Right renal cortex interstitium (tissue), 3 donors: ENCODE measurements at regions not wholly inside any gene's neighbourhood (a gene's known extent, or its start where the extent isn't known, plus 50 kb on each side); places are given as distances from the start of the nearest gene placed in this dataset.

Source experiments
- DNase-seq, 3 donors: peaks; one replicate each; pipeline ENCODE4 v3.0.0-alpha.2; 2013; ENCODE audit warnings: low read depth in 3 of 3, low spot score in 2 of 3

DNA sequence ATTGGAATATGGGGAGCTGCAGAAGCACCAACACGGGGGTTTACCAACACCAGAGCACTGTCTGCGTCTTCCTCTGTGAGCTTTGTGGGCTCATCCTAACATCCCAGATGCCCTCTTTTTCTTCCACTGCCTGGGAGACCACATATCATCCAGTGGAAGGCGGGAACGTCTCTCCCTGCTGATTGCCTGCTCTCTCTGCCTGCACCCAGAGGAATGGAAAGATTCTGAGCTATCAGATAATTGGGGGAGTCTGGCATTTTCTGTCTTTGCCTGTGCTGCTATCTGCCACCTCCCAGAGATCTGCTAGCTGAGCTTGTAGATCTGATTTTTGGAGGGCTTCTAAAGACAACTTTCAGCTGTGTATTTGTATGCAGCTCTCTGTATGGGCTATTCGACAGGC, 166.2 kb upstream of the PLXNA2 start:
- DNase-seq, result no peak

DNA sequence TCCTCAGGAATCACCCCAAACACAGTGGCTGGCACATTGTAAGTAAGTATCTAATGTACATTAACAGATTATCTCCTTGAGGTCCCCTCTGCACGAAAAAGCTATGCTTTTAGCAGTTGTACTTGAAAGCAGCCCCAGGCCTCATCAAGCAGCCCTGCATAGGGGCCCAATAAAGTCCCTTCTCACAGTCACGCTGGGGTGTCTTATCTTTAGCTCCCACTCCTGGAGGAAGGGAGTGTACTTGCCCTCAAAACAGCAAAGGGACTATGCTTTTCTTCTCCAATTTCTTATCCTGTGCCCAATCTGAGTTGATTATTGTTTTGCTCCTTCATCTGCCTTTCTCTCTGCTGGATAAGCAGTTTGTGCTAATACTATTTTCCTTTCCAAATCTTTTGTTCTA, 168.8 kb upstream of the PLXNA2 start:
- DNase-seq, result no peak

DNA sequence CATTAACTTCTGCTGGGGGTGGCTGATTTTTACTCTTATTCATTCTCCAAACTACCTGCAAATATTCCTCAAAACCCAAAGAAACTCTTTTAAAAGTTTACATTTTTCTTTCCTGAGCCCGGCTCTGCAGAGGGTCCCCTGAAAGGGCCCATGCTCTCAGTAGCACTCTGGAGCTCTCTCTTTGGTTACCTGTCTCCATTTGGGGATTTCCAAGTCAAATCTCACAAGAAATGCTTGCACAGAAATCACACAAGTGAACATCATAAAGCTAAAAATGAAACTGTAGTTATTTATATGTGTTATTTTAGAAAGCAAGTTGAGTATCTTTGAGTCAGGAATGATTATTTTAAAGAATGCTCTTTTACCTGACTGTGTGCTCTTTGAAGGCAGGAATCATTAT, 174.5 kb upstream of the PLXNA2 start:
- no peak for DNase-seq

GRCh38 chr1:208419746-208420420, 175.7 kb upstream of the PLXNA2 start:
- DNase-seq, result no peak

DNA sequence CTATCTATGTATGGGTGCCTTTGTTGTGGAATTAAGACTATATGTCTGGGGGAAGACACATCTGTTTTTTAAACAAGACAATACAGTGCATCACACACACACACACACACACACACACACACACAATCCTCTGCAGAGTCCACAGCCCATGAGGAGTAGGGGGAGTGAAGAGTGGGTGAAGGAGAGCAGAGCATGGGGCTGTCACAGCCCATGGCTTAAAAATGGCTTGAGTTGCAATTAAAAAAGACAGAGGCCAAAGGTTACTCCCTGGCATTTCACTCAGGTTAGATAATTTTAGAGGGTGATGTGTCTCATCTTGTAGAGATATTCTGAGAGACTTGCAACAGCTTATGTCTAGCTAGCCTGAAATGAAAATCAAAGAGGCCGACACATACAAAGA, 176.5 kb upstream of the PLXNA2 start:
- no peak for DNase-seq

DNA sequence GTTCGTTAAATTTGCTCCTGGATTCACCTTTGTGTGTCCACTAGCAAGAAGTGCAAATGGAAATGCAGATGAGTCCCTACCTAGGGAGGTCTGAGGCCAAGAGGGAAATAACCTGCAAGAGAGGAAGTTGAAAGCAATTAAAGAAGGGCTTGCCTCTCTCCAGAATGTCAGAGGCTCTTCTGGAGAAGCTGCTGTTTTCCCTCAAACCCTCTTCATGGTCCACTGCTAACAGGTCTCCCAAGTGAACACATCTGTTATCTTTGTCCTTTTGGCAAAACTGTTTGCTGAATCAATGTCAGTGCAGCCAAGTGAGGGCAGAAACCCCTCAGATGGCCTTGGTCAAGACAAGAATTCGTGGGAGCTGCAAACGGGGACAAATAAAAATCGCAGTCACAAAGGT, 177.3 kb upstream of the PLXNA2 start:
- DNase-seq, result no peak

DNA sequence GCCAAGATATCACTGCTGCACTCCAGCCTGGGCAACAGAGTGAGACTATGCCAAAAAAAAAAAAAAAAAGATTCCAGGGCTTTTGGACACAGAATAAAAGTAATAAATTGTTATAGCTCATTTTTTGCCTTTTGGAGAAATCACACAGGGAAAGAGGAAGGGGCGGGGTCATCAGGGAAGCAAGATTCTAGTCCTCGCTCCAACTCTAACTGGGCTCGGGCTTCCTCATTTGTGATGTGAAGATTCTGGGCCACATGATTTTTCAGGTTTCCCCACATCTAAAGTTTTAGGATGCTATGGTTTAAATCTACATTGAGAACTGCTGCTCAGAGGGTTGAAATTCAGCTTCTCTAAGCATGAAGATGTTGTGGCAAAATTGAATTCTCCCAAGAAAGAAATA, 179.3 kb upstream of the PLXNA2 start:
- DNase-seq, result no peak

GRCh38 chr1:208425096-208425495, 180.9 kb upstream of the PLXNA2 start:
- no peak for DNase-seq

- no peak for DNase-seq
Measured at GRCh38 chr1:208430220-208430619, 186.0 kb upstream of the PLXNA2 start.

- no peak for DNase-seq
Measured at GRCh38 chr1:208431721-208432120, 187.5 kb upstream of the PLXNA2 start.

- no peak for DNase-seq
Measured at GRCh38 chr1:208432346-208432745, 188.2 kb upstream of the PLXNA2 start.

DNA sequence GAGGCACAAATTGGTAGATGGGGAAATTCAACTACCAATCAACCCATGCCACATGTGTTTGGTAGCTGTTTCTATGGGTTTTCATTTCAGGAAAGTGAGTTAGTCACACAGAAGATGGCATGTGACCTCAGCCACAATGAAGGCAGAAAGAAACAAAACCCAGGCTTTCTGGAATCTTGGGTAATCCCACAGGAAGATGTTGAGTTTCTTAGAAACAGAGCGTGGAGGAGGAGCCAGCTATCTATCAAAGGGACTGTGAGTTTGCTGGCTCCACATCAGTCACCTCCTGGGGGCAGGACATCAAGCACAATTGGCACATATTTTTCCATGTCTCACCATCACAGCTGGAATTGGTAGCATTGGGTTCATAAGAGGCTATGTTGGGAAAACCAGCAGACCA, 188.9 kb upstream of the PLXNA2 start:
- no peak for DNase-seq

DNA sequence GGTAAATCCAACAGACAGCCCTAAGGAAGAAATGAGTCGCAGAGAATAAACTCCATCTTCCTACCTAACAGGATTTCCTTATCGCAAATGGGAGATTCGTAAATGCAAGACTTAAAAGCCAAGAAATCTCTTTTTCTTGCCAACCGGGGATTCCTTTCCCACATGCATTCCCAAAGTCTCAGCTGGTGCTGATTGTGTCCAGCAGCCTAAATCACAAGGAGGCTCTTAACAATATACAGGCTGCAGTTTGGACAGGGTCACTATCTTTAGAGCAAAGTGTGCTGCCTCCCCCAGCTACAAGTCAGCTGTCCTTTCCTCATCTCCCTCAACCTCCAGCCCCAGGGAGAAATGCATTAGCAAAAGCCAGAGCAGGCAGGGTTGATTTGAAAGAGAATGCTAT, 189.8 kb upstream of the PLXNA2 start:
- DNase-seq, result no peak

GRCh38 chr1:208437401-208437800, 193.2 kb upstream of the PLXNA2 start:
- no peak for DNase-seq

DNA sequence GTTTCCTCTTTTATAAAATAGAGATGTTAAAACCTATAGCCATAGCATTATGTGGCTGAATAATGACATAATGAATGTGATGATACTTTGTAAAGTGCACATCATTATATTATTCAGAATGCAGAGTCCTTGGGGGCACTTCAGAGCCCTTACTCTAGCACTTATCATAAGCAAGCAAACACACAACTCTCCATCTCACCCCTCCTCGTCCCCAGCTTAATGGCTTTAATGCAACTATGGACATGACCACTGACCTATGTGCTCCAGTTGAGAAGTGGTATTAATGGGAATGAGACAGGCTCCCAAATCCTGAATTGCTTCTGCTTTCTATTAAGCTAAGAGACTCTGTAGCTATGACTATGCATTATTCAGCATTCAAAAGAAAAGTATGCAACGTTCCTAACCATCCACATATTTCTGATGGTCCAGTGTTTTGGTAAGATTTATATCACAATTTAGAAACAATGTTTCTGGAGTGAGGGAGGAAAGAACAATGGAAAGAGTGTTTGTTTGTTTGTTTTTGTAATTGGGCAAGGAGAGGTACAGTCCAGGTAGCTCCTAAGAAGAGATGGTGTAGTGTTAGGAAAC, 194.0 kb upstream of the PLXNA2 start:
- DNase-seq, result no peak

DNA sequence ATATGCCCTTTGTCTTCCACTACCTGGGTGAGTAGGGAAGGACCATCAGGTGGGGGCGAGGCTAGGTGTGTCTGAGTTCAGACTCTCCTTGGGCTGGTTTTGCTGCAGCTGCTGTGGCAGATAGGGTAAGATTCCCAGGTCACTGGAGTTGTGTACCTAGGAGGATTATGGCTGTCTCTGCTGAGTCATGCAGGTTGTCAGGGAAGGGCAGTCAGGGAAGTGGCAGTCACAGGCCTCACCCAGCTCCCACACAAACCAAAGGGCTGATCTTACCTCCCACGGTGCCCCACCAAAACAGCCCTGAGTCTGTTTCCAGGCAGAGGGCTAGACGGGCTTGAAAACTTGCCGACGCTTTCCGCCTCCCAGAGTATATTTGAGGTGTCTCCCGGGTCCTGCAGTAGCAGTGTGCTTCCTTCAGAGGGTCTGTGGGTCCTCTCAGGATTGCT, 201.6 kb upstream of the PLXNA2 start:
- DNase-seq, result no peak

GRCh38 chr1:208446271-208446691, 202.1 kb upstream of the PLXNA2 start:
- DNase-seq, result peak in 2 of 3 donors; percentile 8 to 24

DNA sequence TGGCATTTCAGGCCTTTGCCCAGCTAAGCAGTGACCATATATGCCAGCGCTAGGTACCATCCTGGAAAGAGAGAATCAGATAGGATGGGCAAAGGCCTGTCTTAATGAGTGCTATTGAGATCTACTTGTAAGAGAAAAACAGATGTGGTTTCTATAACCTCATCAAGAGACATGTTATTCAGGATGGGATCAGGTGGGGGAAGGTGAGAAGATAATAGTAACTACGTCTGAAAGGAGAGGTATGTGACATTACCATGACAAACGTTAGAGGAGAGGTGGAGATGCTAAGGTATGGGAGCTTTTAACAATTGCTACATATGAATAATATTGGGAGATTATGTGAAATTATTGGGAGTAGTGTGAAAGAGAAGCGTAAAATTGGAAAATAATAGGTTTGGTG, 204.2 kb upstream of the PLXNA2 start:
- no peak for DNase-seq

DNA sequence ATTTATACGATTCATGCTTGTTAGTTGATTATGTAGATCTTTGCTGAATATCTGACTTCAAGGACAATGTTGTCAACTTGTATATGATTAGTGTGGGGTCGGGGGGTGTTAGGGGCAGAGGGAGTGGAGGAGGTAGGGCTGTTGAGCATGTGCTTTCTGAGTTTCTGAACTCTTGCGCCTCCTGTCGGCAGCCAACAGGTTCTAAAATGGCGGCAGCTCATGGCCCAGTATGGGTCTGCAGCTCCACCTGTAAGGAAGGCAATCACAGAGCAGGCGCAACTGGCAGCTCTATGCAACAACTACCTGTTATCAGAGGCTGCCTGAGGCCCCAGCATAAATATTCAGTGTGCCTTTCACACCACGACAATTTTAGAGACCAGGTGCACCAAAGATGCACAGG, 205.8 kb upstream of the PLXNA2 start:
- no peak for DNase-seq

- no peak for DNase-seq
Measured at GRCh38 chr1:208450958-208451357, 206.8 kb upstream of the PLXNA2 start.

DNA sequence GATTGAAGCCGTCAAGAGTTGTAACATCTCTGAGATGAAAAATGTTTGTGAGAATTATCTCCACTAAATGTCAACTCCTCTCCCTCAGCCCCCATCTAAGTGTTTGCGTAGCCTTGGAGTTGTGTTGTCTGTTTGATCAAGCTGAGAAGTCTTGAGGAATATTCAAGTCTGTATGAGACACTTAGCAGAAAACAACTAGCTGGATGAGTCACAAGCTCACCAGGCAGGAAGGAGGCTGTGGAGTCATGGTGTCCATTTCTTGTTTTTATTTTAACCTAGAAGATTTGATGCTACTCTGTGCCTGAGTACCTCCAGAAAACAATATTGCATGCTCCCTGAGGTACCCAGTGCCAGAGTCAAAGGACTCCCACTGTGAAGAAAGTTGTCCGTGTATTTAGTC, 211.6 kb upstream of the PLXNA2 start:
- DNase-seq, result no peak

DNA sequence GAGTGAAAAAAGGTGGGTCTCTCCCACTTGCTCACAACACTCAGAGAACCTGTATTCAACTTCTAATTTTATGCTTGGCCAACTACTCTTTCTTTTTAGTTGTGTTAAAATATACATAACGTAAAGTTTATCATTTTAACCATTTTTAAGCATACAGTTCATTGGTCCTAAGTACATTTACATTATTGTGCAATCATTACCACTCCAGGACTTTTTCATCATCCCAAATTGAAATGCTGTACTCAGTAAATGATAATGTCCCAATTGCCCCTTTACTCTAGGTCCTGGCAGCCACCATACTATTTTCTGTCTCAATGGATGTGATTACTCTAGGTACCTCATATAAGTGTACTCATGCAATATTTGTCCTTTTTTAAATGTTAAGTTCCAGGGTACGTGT, 212.3 kb upstream of the PLXNA2 start:
- DNase-seq, result no peak

DNA sequence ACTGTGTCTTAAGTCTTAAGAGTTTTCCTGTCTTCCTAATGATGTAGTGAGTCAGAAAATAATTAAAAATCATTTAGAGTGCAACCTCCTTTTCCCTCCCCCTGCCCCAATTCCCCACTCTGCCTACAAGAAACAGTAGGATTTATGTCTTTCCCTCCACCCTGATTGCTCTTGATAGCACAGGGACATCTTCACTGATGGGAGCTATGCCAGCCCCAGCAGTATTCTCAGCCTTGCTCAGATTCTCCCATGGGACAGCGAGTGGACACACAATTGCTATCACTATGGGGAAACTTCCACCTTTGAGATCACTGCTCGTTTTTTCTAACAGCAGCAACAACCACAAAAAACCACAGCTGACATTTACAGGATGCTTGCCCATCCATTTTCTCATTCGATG, 216.6 kb upstream of the PLXNA2 start:
- no peak for DNase-seq
